Neural cell (in vitro differentiated cells): ENCODE measurements at regions not wholly inside any gene's neighbourhood (a gene's known extent, or its start where the extent isn't known, plus 50 kb on each side); places are given as distances from the start of the nearest gene placed in this dataset.
A peak's percentile ranks its signal among the peaks of the same experiment; 100 is the strongest.

Experiments used
- H2AFZ ChIP-seq: fragments of 200-600, 300-800 bp; sonication (generic), shearing (Covaris generic); 2 replicates; pipeline ENCODE4 v1.6.0; 2014; ENCODE audit warnings: low read depth, mild to moderate bottlenecking, antibody characterized with exemption, low read length, moderate library complexity
- H3F3A ChIP-seq: fragments of 200-600 bp; shearing (Covaris generic); 2 replicates; pipeline ENCODE4 v1.6.1; 2016; ENCODE audit warnings: mild to moderate bottlenecking, moderate library complexity, mixed read lengths, antibody characterized with exemption, low read length; ENCODE audit not compliant: insufficient read depth, poor library complexity, severe bottlenecking
- H3K27ac ChIP-seq: fragments of 200-600, 300-800 bp; sonication (generic), shearing (Covaris generic); 2 replicates; pipeline ENCODE4 v1.5.1; 2014; ENCODE audit warnings: mild to moderate bottlenecking, low read length, moderate library complexity
- H3K27me3 ChIP-seq: fragments of 300-800, 200-600 bp; sonication (generic), shearing (Covaris generic); 2 replicates; pipeline ENCODE4 v1.6.0; 2014; ENCODE audit warnings: mild to moderate bottlenecking, low read depth, low read length, moderate library complexity; ENCODE audit not compliant: insufficient read depth
- H3K36me3 ChIP-seq: fragments of 300-800, 200-600 bp; sonication (generic), shearing (Covaris generic); 2 replicates; pipeline ENCODE4 v1.5.1; 2014; ENCODE audit warnings: mild to moderate bottlenecking, antibody characterized with exemption, low read length, moderate library complexity; ENCODE audit not compliant: insufficient read depth
- H3K4me2 ChIP-seq: fragments of 300-800, 200-600 bp; sonication (generic), shearing (Covaris generic); 2 replicates; pipeline ENCODE4 v1.6.0; 2014; ENCODE audit warnings: mild to moderate bottlenecking, low read length
- H3K4me3 ChIP-seq: fragments of 300-800, 200-600 bp; sonication (generic), shearing (Covaris generic); 2 replicates; pipeline ENCODE4 v1.5.1; 2014; ENCODE audit warnings: mild to moderate bottlenecking, low read length, moderate library complexity
- H3K79me2 ChIP-seq: fragments of 200-600 bp; shearing (Covaris generic); replicated peaks from 2 replicates; pipeline ENCODE4 v1.6.0; 2014; ENCODE audit warnings: mild to moderate bottlenecking, low read length, moderate library complexity; ENCODE audit not compliant: insufficient read depth
- H3K9ac ChIP-seq: fragments of 300-800, 200-600 bp; sonication (generic), shearing (Covaris generic); 2 replicates; pipeline ENCODE4 v1.6.1; 2016; ENCODE audit warnings: mild to moderate bottlenecking, low read length, mixed read lengths
- H3K9me2 ChIP-seq: fragments of 200-600 bp; shearing (Covaris generic); 2 replicates; pipeline ENCODE4 v1.6.1; 2016; ENCODE audit warnings: mild to moderate bottlenecking, low read length, mixed read lengths; ENCODE audit not compliant: insufficient read depth
- H3K9me3 ChIP-seq: fragments of 200-600, 300-800 bp; sonication (generic), shearing (Covaris generic); 2 replicates; pipeline ENCODE4 v1.6.1; 2016; ENCODE audit warnings: mild to moderate bottlenecking, mixed run types, low read length, moderate library complexity, mixed read lengths
- H4K20me1 ChIP-seq: fragments of 200-600 bp; shearing (Covaris generic); 2 replicates; pipeline ENCODE4 v1.6.1; 2016; ENCODE audit warnings: mild to moderate bottlenecking, mixed run types; ENCODE audit not compliant: insufficient read depth
- EP300 ChIP-seq: fragments of 450-650 bp; conservative IDR thresholded peaks from 2 replicates; pipeline ENCODE4 v1.6.1; 2014; ENCODE audit warnings: antibody characterized with exemption, mild to moderate bottlenecking, moderate library complexity; ENCODE audit not compliant: poor library complexity, severe bottlenecking
- EZH2 ChIP-seq: fragments of 200-600, 300-800 bp; shearing (Covaris generic), sonication (generic); IDR thresholded peaks from 2 replicates; pipeline ENCODE4 v1.6.1; 2014; ENCODE audit warnings: antibody characterized with exemption, low read length, borderline replicate concordance, mild to moderate bottlenecking; ENCODE audit not compliant: insufficient read depth, poor library complexity, severe bottlenecking
- MXI1 ChIP-seq: fragments of 450-650 bp; conservative IDR thresholded peaks from 2 replicates; pipeline ENCODE4 v1.6.1; 2014; ENCODE audit warnings: antibody characterized with exemption, mild to moderate bottlenecking; ENCODE audit not compliant: poor library complexity, severe bottlenecking
- POLR2AphosphoS5 ChIP-seq: IDR thresholded peaks from 2 replicates; pipeline ENCODE4 v1.6.1; 2012
- RAD21 ChIP-seq: fragments of 450-650 bp; conservative IDR thresholded peaks from 2 replicates; pipeline ENCODE4 v1.6.1; 2014; ENCODE audit warnings: antibody characterized with exemption, mild to moderate bottlenecking, moderate library complexity
- SMC3 ChIP-seq: fragments of 450-650 bp; conservative IDR thresholded peaks from 2 replicates; pipeline ENCODE4 v1.6.1; 2014; ENCODE audit warnings: antibody characterized with exemption, mild to moderate bottlenecking, moderate library complexity; ENCODE audit not compliant: poor library complexity
- TAF1 ChIP-seq: IDR thresholded peaks from 2 replicates; pipeline ENCODE4 v1.6.1; 2012; ENCODE audit warnings: low read depth
- TF ChIP-seq, protein P1 (sequence below): fragments of 450-650 bp; IDR thresholded peaks from 2 replicates; pipeline ENCODE4 v1.5.1; 2014; ENCODE audit warnings: antibody characterized with exemption, mild to moderate bottlenecking, moderate library complexity; ENCODE audit not compliant: poor library complexity, severe bottlenecking
- TF ChIP-seq, protein P2 (sequence below): IDR thresholded peaks from 2 replicates; pipeline ENCODE4 v1.6.1; 2012; ENCODE audit warnings: borderline replicate concordance

DNA sequence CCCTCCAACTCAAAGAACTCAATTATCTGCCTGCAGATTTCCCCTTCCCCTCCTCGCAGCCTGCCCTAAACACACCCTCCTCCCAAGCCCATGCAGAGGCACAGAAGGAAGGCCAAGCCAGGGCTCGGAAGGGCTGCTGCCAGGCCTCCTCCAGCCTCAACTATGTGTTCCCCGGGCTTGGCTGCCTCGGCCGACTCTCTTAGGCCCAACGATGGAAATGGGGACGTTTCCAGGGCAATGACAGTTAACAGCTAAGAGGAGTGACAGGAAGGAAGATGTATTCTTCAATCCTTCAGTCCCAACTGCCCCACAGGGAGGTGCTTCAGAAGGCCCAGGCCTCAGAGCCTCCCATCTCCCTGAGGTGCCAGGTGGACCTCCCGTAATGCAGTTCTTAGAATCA is 104.0 kb upstream of the AKIP1 start:
- H3F3A ChIP-seq, result no peaks in the 10 kb centered on the region
- no peaks in the 10 kb centered on the region for H3K27me3 ChIP-seq
- H3K79me2 ChIP-seq, result peaks cover 19% of the 10 kb centered on the region
- H3K4me2 ChIP-seq, result no peak overlapping the region
- H4K20me1 ChIP-seq, result no peaks in the 10 kb centered on the region
- no peaks in the 10 kb centered on the region for H3K36me3 ChIP-seq
- no peaks in the 10 kb centered on the region for H3K9me2 ChIP-seq
- no peaks in the 10 kb centered on the region for H3K9me3 ChIP-seq
- H3K4me3 ChIP-seq, result no peak overlapping the region
- no peak overlapping the region for H3K27ac ChIP-seq
- no peak overlapping the region for H2AFZ ChIP-seq
- no peak for TF ChIP-seq MXI1
- H3K9ac ChIP-seq, result no peak overlapping the region

DNA sequence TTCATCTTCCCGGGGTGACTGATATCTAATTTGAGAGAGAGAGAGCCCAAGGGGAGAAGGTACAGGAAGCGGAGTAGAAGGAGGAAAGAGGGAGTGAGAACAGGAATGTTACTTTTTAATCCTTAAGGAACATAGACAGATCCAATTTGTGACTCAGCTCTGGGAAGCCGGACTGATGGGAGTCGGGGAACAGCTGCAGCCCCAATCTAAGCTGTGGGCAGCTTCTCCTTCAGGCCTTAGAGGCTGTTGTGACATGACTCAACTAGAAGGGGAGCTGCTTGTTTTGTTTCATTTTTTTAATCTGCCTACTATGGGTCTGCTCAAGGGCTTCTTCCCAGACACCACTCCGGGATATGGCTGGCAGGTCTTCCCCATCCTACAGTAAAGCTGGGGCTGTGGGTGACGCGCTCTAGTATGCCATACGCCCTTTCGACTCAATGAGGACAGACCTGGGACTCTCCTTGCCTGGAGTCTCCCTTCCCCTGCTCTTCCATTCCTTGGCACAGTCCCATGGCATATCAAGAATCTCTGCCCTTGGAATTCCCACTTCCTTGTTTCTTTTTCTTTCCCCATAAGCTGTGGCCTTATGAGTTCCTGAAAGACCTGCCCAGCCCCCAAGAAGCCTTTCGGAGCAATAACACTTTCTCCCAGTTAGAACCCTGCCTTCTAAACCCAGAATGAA is 103.3 kb upstream of the AKIP1 start:
- Histone ChIP-seq H3K36me3 (no peaks in the 10 kb centered on the region), H4K20me1 (no peaks in the 10 kb centered on the region), H2AFZ (no peak overlapping the region), H3K4me3 (peak overlapping the region; percentile 73), H3K9me3 (no peaks in the 10 kb centered on the region), H3K9me2 (no peaks in the 10 kb centered on the region), H3K79me2 (peaks cover 19% of the 10 kb centered on the region), H3K9ac (no peak overlapping the region), H3F3A (no peaks in the 10 kb centered on the region), H3K27ac (no peak overlapping the region), H3K27me3 (no peaks in the 10 kb centered on the region), H3K4me2 (no peak overlapping the region)
- TF ChIP-seq MXI1 (no peak), EP300 (no peak), EZH2 (no peak), POLR2AphosphoS5 (no peak), SMC3 (no peak), RAD21 (no peak), TAF1 (no peak)
- TF ChIP-seq, protein P1, sequence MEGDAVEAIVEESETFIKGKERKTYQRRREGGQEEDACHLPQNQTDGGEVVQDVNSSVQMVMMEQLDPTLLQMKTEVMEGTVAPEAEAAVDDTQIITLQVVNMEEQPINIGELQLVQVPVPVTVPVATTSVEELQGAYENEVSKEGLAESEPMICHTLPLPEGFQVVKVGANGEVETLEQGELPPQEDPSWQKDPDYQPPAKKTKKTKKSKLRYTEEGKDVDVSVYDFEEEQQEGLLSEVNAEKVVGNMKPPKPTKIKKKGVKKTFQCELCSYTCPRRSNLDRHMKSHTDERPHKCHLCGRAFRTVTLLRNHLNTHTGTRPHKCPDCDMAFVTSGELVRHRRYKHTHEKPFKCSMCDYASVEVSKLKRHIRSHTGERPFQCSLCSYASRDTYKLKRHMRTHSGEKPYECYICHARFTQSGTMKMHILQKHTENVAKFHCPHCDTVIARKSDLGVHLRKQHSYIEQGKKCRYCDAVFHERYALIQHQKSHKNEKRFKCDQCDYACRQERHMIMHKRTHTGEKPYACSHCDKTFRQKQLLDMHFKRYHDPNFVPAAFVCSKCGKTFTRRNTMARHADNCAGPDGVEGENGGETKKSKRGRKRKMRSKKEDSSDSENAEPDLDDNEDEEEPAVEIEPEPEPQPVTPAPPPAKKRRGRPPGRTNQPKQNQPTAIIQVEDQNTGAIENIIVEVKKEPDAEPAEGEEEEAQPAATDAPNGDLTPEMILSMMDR, result no peak
- TF ChIP-seq, protein P2, sequence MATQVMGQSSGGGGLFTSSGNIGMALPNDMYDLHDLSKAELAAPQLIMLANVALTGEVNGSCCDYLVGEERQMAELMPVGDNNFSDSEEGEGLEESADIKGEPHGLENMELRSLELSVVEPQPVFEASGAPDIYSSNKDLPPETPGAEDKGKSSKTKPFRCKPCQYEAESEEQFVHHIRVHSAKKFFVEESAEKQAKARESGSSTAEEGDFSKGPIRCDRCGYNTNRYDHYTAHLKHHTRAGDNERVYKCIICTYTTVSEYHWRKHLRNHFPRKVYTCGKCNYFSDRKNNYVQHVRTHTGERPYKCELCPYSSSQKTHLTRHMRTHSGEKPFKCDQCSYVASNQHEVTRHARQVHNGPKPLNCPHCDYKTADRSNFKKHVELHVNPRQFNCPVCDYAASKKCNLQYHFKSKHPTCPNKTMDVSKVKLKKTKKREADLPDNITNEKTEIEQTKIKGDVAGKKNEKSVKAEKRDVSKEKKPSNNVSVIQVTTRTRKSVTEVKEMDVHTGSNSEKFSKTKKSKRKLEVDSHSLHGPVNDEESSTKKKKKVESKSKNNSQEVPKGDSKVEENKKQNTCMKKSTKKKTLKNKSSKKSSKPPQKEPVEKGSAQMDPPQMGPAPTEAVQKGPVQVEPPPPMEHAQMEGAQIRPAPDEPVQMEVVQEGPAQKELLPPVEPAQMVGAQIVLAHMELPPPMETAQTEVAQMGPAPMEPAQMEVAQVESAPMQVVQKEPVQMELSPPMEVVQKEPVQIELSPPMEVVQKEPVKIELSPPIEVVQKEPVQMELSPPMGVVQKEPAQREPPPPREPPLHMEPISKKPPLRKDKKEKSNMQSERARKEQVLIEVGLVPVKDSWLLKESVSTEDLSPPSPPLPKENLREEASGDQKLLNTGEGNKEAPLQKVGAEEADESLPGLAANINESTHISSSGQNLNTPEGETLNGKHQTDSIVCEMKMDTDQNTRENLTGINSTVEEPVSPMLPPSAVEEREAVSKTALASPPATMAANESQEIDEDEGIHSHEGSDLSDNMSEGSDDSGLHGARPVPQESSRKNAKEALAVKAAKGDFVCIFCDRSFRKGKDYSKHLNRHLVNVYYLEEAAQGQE, result no peak

DNA sequence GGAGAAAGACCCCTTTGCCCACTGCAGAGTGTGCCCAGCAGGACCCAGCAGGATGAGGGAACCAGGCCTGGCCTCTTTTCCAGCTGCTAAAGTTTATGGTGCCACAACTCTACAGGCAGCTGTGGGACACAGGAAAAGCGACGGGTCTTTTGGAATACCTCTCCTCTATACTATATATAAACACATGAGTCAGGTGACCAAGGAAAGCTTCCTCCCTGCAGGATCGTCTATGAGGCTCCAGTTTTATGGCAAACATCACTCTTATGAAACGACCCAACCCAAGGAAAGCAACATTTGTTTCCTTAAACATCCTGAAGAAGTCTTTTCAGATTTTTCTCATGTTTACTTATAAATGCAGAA is 102.8 kb upstream of the AKIP1 start:
- no peak overlapping the region for H3K4me2 ChIP-seq
- H3F3A ChIP-seq, result no peaks in the 10 kb centered on the region
- no peaks in the 10 kb centered on the region for H3K36me3 ChIP-seq
- no peaks in the 10 kb centered on the region for H4K20me1 ChIP-seq
- peaks cover 19% of the 10 kb centered on the region for H3K79me2 ChIP-seq
- H3K9me3 ChIP-seq, result no peaks in the 10 kb centered on the region
- no peak overlapping the region for H3K27ac ChIP-seq
- peak overlapping the region; percentile 73 for H3K4me3 ChIP-seq
- no peak overlapping the region for H3K9ac ChIP-seq
- no peaks in the 10 kb centered on the region for H3K9me2 ChIP-seq
- no peak overlapping the region for H2AFZ ChIP-seq
- H3K27me3 ChIP-seq, result no peaks in the 10 kb centered on the region
- no peak for TF ChIP-seq EZH2
- TF ChIP-seq, protein P2, result no peak
- TF ChIP-seq MXI1, result no peak
- TF ChIP-seq POLR2AphosphoS5, result no peak
